NAMALWA (cell line): ENCODE measurements at regions not wholly inside any gene's neighbourhood (a gene's known extent, or its start where the extent isn't known, plus 50 kb on each side); places are given as distances from the start of the nearest gene placed in this dataset.

Experiments
- DNase-seq: peaks from one replicate; pipeline ENCODE4 v3.0.0-alpha.2; 2015; ENCODE audit warnings: low spot score

- DNase-seq = no peak
These were observed 80.3 kb upstream of the CYYR1 start for GRCh38 chr21:26653430-26653829.

- no peak for DNase-seq
These were observed 79.8 kb upstream of the CYYR1 start for GRCh38 chr21:26652854-26653253.

- no peak for DNase-seq
These were observed 68.0 kb upstream of the CYYR1 start for GRCh38 chr21:26641062-26641461.

GRCh38 chr21:26637201-26637745 lies 64.2 kb upstream of the CYYR1 start:
- no peak for DNase-seq

- DNase-seq = no peak
These were observed 62.6 kb upstream of the CYYR1 start for GRCh38 chr21:26635681-26636080.

GRCh38 chr21:26632691-26633090 lies 59.6 kb upstream of the CYYR1 start:
- DNase-seq = no peak

- DNase-seq = no peak
These were observed 53.1 kb upstream of the CYYR1 start for GRCh38 chr21:26626187-26626586.

GRCh38 chr21:26624983-26625519 lies 52.0 kb upstream of the CYYR1 start:
- DNase-seq = no peak
